ENCODE measurements at regions not wholly inside any gene's neighbourhood (a gene's known extent, or its start where the extent isn't known, plus 50 kb on each side); places are given as distances from the start of the nearest gene placed in this dataset.

DNA sequence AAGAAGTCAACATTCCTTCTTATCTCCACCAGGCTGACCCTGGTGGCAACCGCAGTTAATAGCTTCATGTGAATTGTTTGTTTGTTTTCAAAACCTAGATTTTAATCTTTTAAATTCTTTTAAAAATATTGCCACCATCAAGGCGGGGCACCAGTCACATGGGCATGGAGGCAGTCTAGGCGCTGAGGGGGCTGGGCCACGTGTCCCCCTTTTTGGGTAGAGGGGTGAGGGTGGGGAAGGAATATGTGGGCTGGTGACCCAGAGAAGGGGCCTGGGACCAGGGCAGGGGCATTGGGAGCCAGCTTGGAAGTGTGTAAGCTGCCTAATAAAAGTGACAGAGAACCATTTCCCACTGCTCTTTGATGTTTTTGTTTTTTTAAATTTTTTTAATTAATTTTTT lies 147.3 kb downstream of the GADD45G start:
- no peak for DNase-seq
- H3K27ac Mint-ChIP-seq, result no peak overlapping the region
- H3K9me3 Mint-ChIP-seq, result no peaks in the 10 kb centered on the region
- H3K4me3 Mint-ChIP-seq, result no peak overlapping the region
- H3K36me3 Mint-ChIP-seq (ENCODE audit: low read depth), result peaks cover 3% of the 10 kb centered on the region
- H3K27me3 Mint-ChIP-seq, result no peaks in the 10 kb centered on the region
- H3K4me1 Mint-ChIP-seq, result peaks cover 32% of the 10 kb centered on the region
- intact Hi-C loops (cut with micrococcal nuclease), result no loop called here

DNA sequence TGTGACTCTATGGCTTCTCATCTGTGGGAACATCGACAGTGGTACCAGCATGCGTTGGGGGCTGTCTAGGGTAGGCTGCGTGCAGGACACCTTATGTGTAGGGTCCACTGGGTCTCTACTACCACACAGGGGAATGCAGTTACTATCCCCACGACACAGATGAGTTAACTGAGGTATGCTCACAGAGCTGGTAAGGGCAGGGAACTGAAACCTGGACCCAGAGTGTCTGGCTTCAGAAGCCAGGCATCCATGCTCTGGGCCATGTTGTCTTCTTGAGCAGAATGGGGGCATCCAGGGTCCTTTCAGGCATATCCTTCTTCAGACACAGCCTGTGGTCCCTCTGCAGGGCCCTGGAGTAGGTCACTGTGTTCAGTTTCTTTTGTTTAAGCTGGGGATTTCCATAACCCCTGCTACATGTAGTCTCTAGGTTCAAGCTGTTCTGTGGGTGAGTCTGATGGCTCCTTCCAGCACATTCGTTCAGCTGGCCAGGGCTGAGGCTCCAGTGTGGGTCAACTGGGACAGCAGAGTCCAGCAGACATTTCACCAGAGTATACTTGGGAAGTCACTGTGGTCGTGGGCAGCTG lies 148.8 kb downstream of the GADD45G start:
- peaks cover 19% of the 10 kb centered on the region for H3K4me1 Mint-ChIP-seq
- DNase-seq, result no peak
- no peaks in the 10 kb centered on the region for H3K9me3 Mint-ChIP-seq
- peaks cover 3% of the 10 kb centered on the region for H3K36me3 Mint-ChIP-seq (ENCODE audit: low read depth)
- no peak overlapping the region for H3K4me3 Mint-ChIP-seq
- no peaks in the 10 kb centered on the region for H3K27me3 Mint-ChIP-seq
- H3K27ac Mint-ChIP-seq, result no peak overlapping the region
- intact Hi-C loops (cut with micrococcal nuclease), result no loop called here

- Mint-ChIP-seq H3K36me3 (ENCODE audit: low read depth) (peaks cover 3% of the 10 kb centered on the region), H3K4me3 (no peak overlapping the region), H3K27me3 (no peaks in the 10 kb centered on the region), H3K27ac (no peak overlapping the region), H3K4me1 (peaks cover 14% of the 10 kb centered on the region), H3K9me3 (no peaks in the 10 kb centered on the region)
- intact Hi-C loops (cut with micrococcal nuclease), result no loop called here
- no peak for DNase-seq
Observed at GRCh38 chr9:89754193-89754592, 149.4 kb downstream of the GADD45G start.

GRCh38 chr9:89755821-89756220 lies 151.0 kb downstream of the GADD45G start:
- Mint-ChIP-seq H3K4me3 (no peak overlapping the region), H3K27ac (no peak overlapping the region), H3K27me3 (peaks cover 2% of the 10 kb centered on the region), H3K36me3 (ENCODE audit: low read depth) (no peaks in the 10 kb centered on the region), H3K9me3 (no peaks in the 10 kb centered on the region), H3K4me1 (peaks cover 10% of the 10 kb centered on the region)
- no peak for DNase-seq
- intact Hi-C loops (cut with micrococcal nuclease), result no loop called here

GRCh38 chr9:89756891-89757537 lies 152.2 kb downstream of the GADD45G start:
- Mint-ChIP-seq H3K27me3 (peaks cover 3% of the 10 kb centered on the region), H3K9me3 (no peaks in the 10 kb centered on the region), H3K36me3 (ENCODE audit: low read depth) (no peaks in the 10 kb centered on the region), H3K4me3 (no peak overlapping the region), H3K27ac (no peak overlapping the region), H3K4me1 (peaks cover 8% of the 10 kb centered on the region)
- DNase-seq, result no peak
- intact Hi-C loops (cut with micrococcal nuclease), result no loop called here

DNA sequence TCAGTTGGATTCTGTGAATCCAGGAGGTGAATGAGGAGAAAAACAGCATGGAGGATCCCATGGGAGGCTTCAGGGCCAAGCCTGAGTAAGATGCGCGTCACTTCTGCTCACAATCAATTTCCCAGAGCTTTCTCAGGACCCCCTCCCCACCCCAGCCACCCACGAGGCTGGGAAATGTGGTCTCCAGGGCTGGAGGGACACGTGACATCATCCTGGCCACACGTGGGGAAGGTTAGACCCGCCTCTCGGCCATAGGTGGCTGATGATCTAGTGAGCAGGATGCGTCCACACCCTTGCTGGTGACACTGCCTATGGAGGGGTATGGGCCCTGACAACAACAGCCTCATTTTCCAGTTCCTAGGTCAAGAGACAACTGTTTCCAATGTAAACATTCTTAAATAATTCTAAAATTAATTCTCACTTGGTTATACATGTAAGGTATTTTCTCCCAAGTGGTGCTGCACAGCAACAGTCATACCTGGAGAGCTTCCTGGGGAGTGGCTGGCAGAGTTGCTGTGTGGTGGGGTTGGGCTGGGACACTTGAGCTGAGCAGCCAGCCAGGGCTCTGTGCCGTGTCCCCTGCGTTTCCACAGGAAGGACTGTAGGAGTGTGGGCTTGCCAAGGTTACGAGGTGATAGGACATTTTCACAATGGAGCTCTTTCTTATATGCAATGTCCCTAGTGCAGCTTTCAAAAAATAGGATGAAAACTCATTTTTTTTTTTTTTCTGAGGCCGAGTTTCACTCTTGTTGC lies 153.1 kb downstream of the GADD45G start:
- no peak for DNase-seq
- H3K4me3 Mint-ChIP-seq, result no peak overlapping the region
- intact Hi-C loops (cut with micrococcal nuclease), result no loop called here
- H3K27me3 Mint-ChIP-seq, result peaks cover 3% of the 10 kb centered on the region
- H3K9me3 Mint-ChIP-seq, result no peaks in the 10 kb centered on the region
- peaks cover 8% of the 10 kb centered on the region for H3K4me1 Mint-ChIP-seq
- H3K36me3 Mint-ChIP-seq (ENCODE audit: low read depth), result no peaks in the 10 kb centered on the region
- no peak overlapping the region for H3K27ac Mint-ChIP-seq

- Mint-ChIP-seq H3K4me1 (peaks cover 1% of the 10 kb centered on the region), H3K27ac (no peak overlapping the region), H3K4me3 (no peak overlapping the region), H3K36me3 (ENCODE audit: low read depth) (no peaks in the 10 kb centered on the region), H3K9me3 (no peaks in the 10 kb centered on the region), H3K27me3 (peaks cover 3% of the 10 kb centered on the region)
- no peak for DNase-seq
- intact Hi-C loops (cut with micrococcal nuclease), result no loop called here
Observed at GRCh38 chr9:89759572-89759971, 154.8 kb downstream of the GADD45G start.

- no peak overlapping the region for H3K4me3 Mint-ChIP-seq
- no peaks in the 10 kb centered on the region for H3K36me3 Mint-ChIP-seq (ENCODE audit: low read depth)
- intact Hi-C loops (cut with micrococcal nuclease), result no loop called here
- H3K27me3 Mint-ChIP-seq, result peaks cover 3% of the 10 kb centered on the region
- H3K9me3 Mint-ChIP-seq, result no peaks in the 10 kb centered on the region
- peaks cover 1% of the 10 kb centered on the region for H3K4me1 Mint-ChIP-seq
- DNase-seq, result no peak
- H3K27ac Mint-ChIP-seq, result no peak overlapping the region
Observed at GRCh38 chr9:89760123-89760522, 155.3 kb downstream of the GADD45G start.

DNA sequence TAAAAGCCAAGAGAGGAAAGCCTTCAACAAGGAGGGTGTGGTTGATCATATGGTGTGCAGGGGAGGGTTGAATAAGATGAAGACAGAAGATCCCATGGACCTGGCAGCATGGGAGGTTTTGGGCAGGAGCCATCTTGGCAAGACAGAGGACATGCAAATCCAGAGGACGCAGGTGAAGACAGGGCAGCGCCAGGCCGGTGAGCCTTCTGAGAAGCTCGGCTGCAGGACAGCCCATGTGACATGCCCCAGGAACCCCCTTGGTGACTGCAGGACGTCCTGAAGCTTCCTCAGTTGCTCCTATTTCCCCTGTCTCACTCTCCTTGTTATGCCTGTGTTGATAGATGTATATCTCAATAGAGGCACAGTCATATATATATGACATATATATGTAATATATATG lies 159.4 kb downstream of the GADD45G start:
- Mint-ChIP-seq H3K27ac (no peak overlapping the region), H3K4me3 (no peak overlapping the region), H3K27me3 (peaks cover 3% of the 10 kb centered on the region), H3K9me3 (no peaks in the 10 kb centered on the region), H3K4me1 (peaks cover 5% of the 10 kb centered on the region), H3K36me3 (ENCODE audit: low read depth) (no peaks in the 10 kb centered on the region)
- DNase-seq, result no peak
- intact Hi-C loops (cut with micrococcal nuclease), result no loop called here

GRCh38 chr9:89765211-89765946 lies 160.6 kb downstream of the GADD45G start:
- intact Hi-C loops (cut with micrococcal nuclease), result no loop called here
- H3K4me3 Mint-ChIP-seq, result no peak overlapping the region
- DNase-seq, result no peak
- H3K36me3 Mint-ChIP-seq (ENCODE audit: low read depth), result no peaks in the 10 kb centered on the region
- H3K27me3 Mint-ChIP-seq, result peaks cover 3% of the 10 kb centered on the region
- peaks cover 6% of the 10 kb centered on the region for H3K4me1 Mint-ChIP-seq
- H3K27ac Mint-ChIP-seq, result no peak overlapping the region
- no peaks in the 10 kb centered on the region for H3K9me3 Mint-ChIP-seq

GRCh38 chr9:89766991-89767390 lies 162.2 kb downstream of the GADD45G start:
- no peak for DNase-seq
- Mint-ChIP-seq H3K27ac (no peak overlapping the region), H3K27me3 (no peaks in the 10 kb centered on the region), H3K4me1 (peaks cover 14% of the 10 kb centered on the region), H3K4me3 (no peak overlapping the region), H3K36me3 (ENCODE audit: low read depth) (no peaks in the 10 kb centered on the region), H3K9me3 (no peaks in the 10 kb centered on the region)
- intact Hi-C loops (cut with micrococcal nuclease), result no loop called here

DNA sequence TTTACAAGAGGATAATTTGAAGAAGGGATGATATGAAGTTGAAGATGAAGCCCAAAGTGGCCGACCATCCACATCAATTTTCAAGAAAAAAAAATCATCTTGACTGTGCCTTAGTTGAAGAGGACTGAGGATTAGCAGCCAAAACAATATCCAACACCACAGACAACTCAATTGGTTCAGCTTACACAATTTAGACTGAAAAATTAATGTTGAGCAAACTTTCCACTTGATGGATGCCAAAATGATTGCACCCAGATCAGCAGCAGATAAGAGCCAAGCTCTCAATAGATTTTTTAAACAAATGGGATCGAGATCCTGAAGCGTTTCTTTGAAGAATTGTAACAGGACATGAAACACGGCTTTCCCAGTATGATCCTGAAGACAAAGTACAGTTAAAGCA lies 163.2 kb downstream of the GADD45G start:
- H3K27me3 Mint-ChIP-seq, result no peaks in the 10 kb centered on the region
- no peak for DNase-seq
- H3K4me1 Mint-ChIP-seq, result peaks cover 16% of the 10 kb centered on the region
- no peak overlapping the region for H3K4me3 Mint-ChIP-seq
- no peaks in the 10 kb centered on the region for H3K9me3 Mint-ChIP-seq
- no peaks in the 10 kb centered on the region for H3K36me3 Mint-ChIP-seq (ENCODE audit: low read depth)
- H3K27ac Mint-ChIP-seq, result no peak overlapping the region
- intact Hi-C loops (cut with micrococcal nuclease), result no loop called here

- H3K4me1 Mint-ChIP-seq, result peaks cover 20% of the 10 kb centered on the region
- no peaks in the 10 kb centered on the region for H3K9me3 Mint-ChIP-seq
- no peaks in the 10 kb centered on the region for H3K36me3 Mint-ChIP-seq (ENCODE audit: low read depth)
- H3K4me3 Mint-ChIP-seq, result no peak overlapping the region
- intact Hi-C loops (cut with micrococcal nuclease), result no loop called here
- no peak overlapping the region for H3K27ac Mint-ChIP-seq
- H3K27me3 Mint-ChIP-seq, result no peaks in the 10 kb centered on the region
- no peak for DNase-seq
Observed at GRCh38 chr9:89768650-89769071, 163.8 kb downstream of the GADD45G start.
